ENCODE measurements at regions not wholly inside any gene's neighbourhood (a gene's known extent, or its start where the extent isn't known, plus 50 kb on each side); places are given as distances from the start of the nearest gene placed in this dataset.
"Not testable (repeated sequence)": the region's sequence is repeated elsewhere in the genome, so short reads cannot be mapped to it uniquely, and the experiment has no call there.

- H3K27ac ChIP-seq (ENCODE audit: insufficient read depth, low read depth, low read length) = no peak overlapping the region
- H3K36me3 ChIP-seq (ENCODE audit: control insufficient read depth in 2 of 2, extremely low read depth in 1 of 2, insufficient read depth in 2 of 2, low read length in 2 of 2) = no peaks in the 10 kb centered on the region
- TF ChIP-seq CTCF (IDR thresholded peaks at IDR 0.05; ENCODE audit: extremely low read depth in 1 of 2, insufficient read depth in 1 of 2, low read depth in 1 of 2, low read length in 2 of 2) (no peak), FOS (IDR thresholded peaks at IDR 0.05; ENCODE audit: borderline replicate concordance, insufficient read depth, low read length) (no peak), GATA2 (IDR thresholded peaks at IDR 0.05; ENCODE audit: insufficient read depth, insufficient read length, low read depth, low read length) (no peak), JUN (IDR thresholded peaks at IDR 0.05; ENCODE audit: borderline replicate concordance, insufficient read depth, insufficient read length, low read depth) (no peak), POLR2A (IDR thresholded peaks at IDR 0.05; ENCODE audit: low read depth, low read length) (no peak), MYC (IDR thresholded peaks at IDR 0.05; ENCODE audit: low read depth, low read length) (no peak), EZH2 (IDR thresholded peaks at IDR 0.05; ENCODE audit: borderline replicate concordance, low read depth, low read length, severe bottlenecking) (no peak), MAX (IDR thresholded peaks at IDR 0.05; ENCODE audit: insufficient read depth, insufficient read length) (no peak), POLR2AphosphoS5 (IDR thresholded peaks at IDR 0.05; ENCODE audit: insufficient read depth, low read depth, low read length) (no peak)
- intact Hi-C loops (cut with micrococcal nuclease) = no loop called here
- no peaks in the 10 kb centered on the region for H3K9me3 ChIP-seq (replicated peaks; ENCODE audit: control insufficient read depth, insufficient read depth, low read length)
- dilution Hi-C loops (cut with MboI; ENCODE audit: extremely low pct_ligation_motif_present, low sequenced_read_pairs) = no loop called here
- no peaks in the 10 kb centered on the region for H3K4me1 ChIP-seq (ENCODE audit: control insufficient read depth, extremely low read depth, insufficient read depth, low read length)
- no peaks in the 10 kb centered on the region for H3K9me1 ChIP-seq (replicated peaks; ENCODE audit: control insufficient read depth, extremely low read depth, insufficient read depth, low read length)
- CTCF ChIA-PET = no interaction called here
- no peak overlapping the region for H2AFZ ChIP-seq (ENCODE audit: low read depth, low read length)
- no TSS peak for BruUV-seq (replicated peaks)
- DNase-seq (ENCODE audit: low read depth, low spot score) (no peak), FAIRE-seq (no peak)
- H4K20me1 ChIP-seq (replicated peaks; ENCODE audit: control insufficient read depth, extremely low read depth, insufficient read depth, low read length) = no peaks in the 10 kb centered on the region
- H3K9ac ChIP-seq (replicated peaks; ENCODE audit: extremely low read depth, insufficient read depth, low read length) = no peak overlapping the region
- no peak overlapping the region for H3K4me2 ChIP-seq (ENCODE audit: insufficient read depth, low read length)
- H3K4me3 ChIP-seq (replicated peaks in 1 of 3; ENCODE audit: insufficient read depth in 1 of 3, low read depth in 1 of 3, low read length in 3 of 3) = no peak overlapping the region
- POLR2A ChIA-PET = no interaction called here
- no peaks in the 10 kb centered on the region for H3K27me3 ChIP-seq (ENCODE audit: control insufficient read depth in 2 of 2, insufficient read depth in 2 of 2, low read length in 2 of 2)
- H3K79me2 ChIP-seq (ENCODE audit: control insufficient read depth, insufficient read depth, low read length) = no peaks in the 10 kb centered on the region
These were observed 197.5 kb downstream of the FRK start for GRCh38 chr6:115863211-115863610.

GRCh38 chr6:115861658-115862057 lies 199.0 kb downstream of the FRK start:
- H3K9me1 ChIP-seq (replicated peaks; ENCODE audit: control insufficient read depth, extremely low read depth, insufficient read depth, low read length); CTCF ChIA-PET: not testable (repeated sequence)

GRCh38 chr6:115859577-115859976 lies 201.1 kb downstream of the FRK start:
- H3K27me3 ChIP-seq (ENCODE audit: control insufficient read depth in 2 of 2, insufficient read depth in 2 of 2, low read length in 2 of 2); dilution Hi-C loops (cut with MboI; ENCODE audit: extremely low pct_ligation_motif_present, low sequenced_read_pairs): not testable (repeated sequence)

More at GRCh38 chr6:115861658-115862057, 199.0 kb downstream of the FRK start:
- H3K9me3 ChIP-seq (replicated peaks; ENCODE audit: control insufficient read depth, insufficient read depth, low read length); intact Hi-C loops (cut with micrococcal nuclease); H2AFZ ChIP-seq (ENCODE audit: low read depth, low read length); H3K4me3 ChIP-seq (replicated peaks in 1 of 3; ENCODE audit: insufficient read depth in 1 of 3, low read depth in 1 of 3, low read length in 3 of 3); H4K20me1 ChIP-seq (replicated peaks; ENCODE audit: control insufficient read depth, extremely low read depth, insufficient read depth, low read length); FAIRE-seq; H3K27me3 ChIP-seq (ENCODE audit: control insufficient read depth in 2 of 2, insufficient read depth in 2 of 2, low read length in 2 of 2); BruUV-seq (replicated peaks); POLR2A ChIA-PET; H3K9ac ChIP-seq (replicated peaks; ENCODE audit: extremely low read depth, insufficient read depth, low read length); H3K27ac ChIP-seq (ENCODE audit: insufficient read depth, low read depth, low read length); H3K4me2 ChIP-seq (ENCODE audit: insufficient read depth, low read length); H3K4me1 ChIP-seq (ENCODE audit: control insufficient read depth, extremely low read depth, insufficient read depth, low read length); DNase-seq (ENCODE audit: low read depth, low spot score); H3K79me2 ChIP-seq (ENCODE audit: control insufficient read depth, insufficient read depth, low read length); H3K36me3 ChIP-seq (ENCODE audit: control insufficient read depth in 2 of 2, extremely low read depth in 1 of 2, insufficient read depth in 2 of 2, low read length in 2 of 2); dilution Hi-C loops (cut with MboI; ENCODE audit: extremely low pct_ligation_motif_present, low sequenced_read_pairs): not testable (repeated sequence)

More at GRCh38 chr6:115859577-115859976, 201.1 kb downstream of the FRK start:
- H4K20me1 ChIP-seq (replicated peaks; ENCODE audit: control insufficient read depth, extremely low read depth, insufficient read depth, low read length); CTCF ChIA-PET; H3K9ac ChIP-seq (replicated peaks; ENCODE audit: extremely low read depth, insufficient read depth, low read length); H3K27ac ChIP-seq (ENCODE audit: insufficient read depth, low read depth, low read length); H2AFZ ChIP-seq (ENCODE audit: low read depth, low read length); H3K4me3 ChIP-seq (replicated peaks in 1 of 3; ENCODE audit: insufficient read depth in 1 of 3, low read depth in 1 of 3, low read length in 3 of 3); H3K79me2 ChIP-seq (ENCODE audit: control insufficient read depth, insufficient read depth, low read length); H3K9me1 ChIP-seq (replicated peaks; ENCODE audit: control insufficient read depth, extremely low read depth, insufficient read depth, low read length); H3K9me3 ChIP-seq (replicated peaks; ENCODE audit: control insufficient read depth, insufficient read depth, low read length); FAIRE-seq; intact Hi-C loops (cut with micrococcal nuclease); POLR2A ChIA-PET; H3K4me2 ChIP-seq (ENCODE audit: insufficient read depth, low read length); H3K4me1 ChIP-seq (ENCODE audit: control insufficient read depth, extremely low read depth, insufficient read depth, low read length); BruUV-seq (replicated peaks); H3K36me3 ChIP-seq (ENCODE audit: control insufficient read depth in 2 of 2, extremely low read depth in 1 of 2, insufficient read depth in 2 of 2, low read length in 2 of 2); DNase-seq (ENCODE audit: low read depth, low spot score): not testable (repeated sequence)
